Karpas-422 (cell line): ENCODE measurements at regions not wholly inside any gene's neighbourhood (a gene's known extent, or its start where the extent isn't known, plus 50 kb on each side); places are given as distances from the start of the nearest gene placed in this dataset.

Experiments
- DNase-seq: peaks from one replicate; pipeline ENCODE4 v3.0.0-alpha.2; 2015
- H2AFZ ChIP-seq: fragments of 200-600 bp; sonication (generic); 2 replicates; pipeline ENCODE4 v1.6.1; 2014; ENCODE audit warnings: antibody characterized with exemption, low read length, mixed read lengths
- H3K27ac ChIP-seq: fragments of 200-600 bp; sonication (generic); 2 replicates; pipeline ENCODE4 v1.5.1; 2014; ENCODE audit warnings: mild to moderate bottlenecking, low read length, moderate library complexity
- H3K27me3 ChIP-seq: fragments of 200-600 bp; sonication (generic); 2 replicates; pipeline ENCODE4 v1.6.1; 2014; ENCODE audit warnings: low read length, mixed read lengths
- H3K36me3 ChIP-seq: fragments of 200-600 bp; sonication (generic); 2 replicates; pipeline ENCODE4 v1.6.1; 2014; ENCODE audit warnings: low read length, mixed read lengths; ENCODE audit not compliant: insufficient read depth
- H3K4me1 ChIP-seq: fragments of 200-600 bp; sonication (generic); 2 replicates; pipeline ENCODE4 v1.6.1; 2014; ENCODE audit warnings: mild to moderate bottlenecking, low read length, mixed read lengths
- H3K4me2 ChIP-seq: fragments of 200-600 bp; sonication (generic); 2 replicates; pipeline ENCODE4 v1.6.1; 2014; ENCODE audit warnings: low read length, low read depth, mild to moderate bottlenecking; ENCODE audit not compliant: poor library complexity, severe bottlenecking
- H3K4me3 ChIP-seq: fragments of 200-600 bp; sonication (generic); 2 replicates; pipeline ENCODE4 v1.5.1; 2014; ENCODE audit warnings: mild to moderate bottlenecking, antibody characterized with exemption, low read length, mixed read lengths
- H3K79me2 ChIP-seq: fragments of 200-600 bp; sonication (generic); 2 replicates; pipeline ENCODE4 v1.6.1; 2014; ENCODE audit warnings: mild to moderate bottlenecking, low read length, mixed read lengths
- H3K9ac ChIP-seq: fragments of 200-600 bp; sonication (generic); 2 replicates; pipeline ENCODE4 v1.6.0; 2014; ENCODE audit warnings: low read length
- H3K9me2 ChIP-seq: fragments of 200-600 bp; sonication (generic), shearing (Covaris generic); replicated peaks from 2 replicates; pipeline ENCODE4 v1.6.0; 2014; ENCODE audit warnings: mild to moderate bottlenecking, low read length, moderate library complexity; ENCODE audit not compliant: insufficient read depth
- H3K9me3 ChIP-seq: fragments of 300-700, 200-600 bp; sonication (generic); 2 replicates; pipeline ENCODE4 v1.6.1; 2014; ENCODE audit warnings: low read length, mixed read lengths
- H4K20me1 ChIP-seq: fragments of 200-600 bp; sonication (generic); 2 replicates; pipeline ENCODE4 v1.6.1; 2014; ENCODE audit warnings: mild to moderate bottlenecking, antibody characterized with exemption, low read length, low read depth; ENCODE audit not compliant: insufficient read depth

- H3K9me3 ChIP-seq: no peaks in the 10 kb centered on the region
- H3K9ac ChIP-seq: no peak overlapping the region
- H3K27me3 ChIP-seq: no peaks in the 10 kb centered on the region
- H3K36me3 ChIP-seq: no peaks in the 10 kb centered on the region
- H3K27ac ChIP-seq: no peak overlapping the region
- H3K9me2 ChIP-seq: no peaks in the 10 kb centered on the region
- H3K4me2 ChIP-seq: no peak overlapping the region
- no peaks in the 10 kb centered on the region for H4K20me1 ChIP-seq
- no peak overlapping the region for H3K4me3 ChIP-seq
- no peak for DNase-seq
- no peaks in the 10 kb centered on the region for H3K4me1 ChIP-seq
- no peak overlapping the region for H2AFZ ChIP-seq
- H3K79me2 ChIP-seq: no peaks in the 10 kb centered on the region
These were observed 154.4 kb downstream of the ABCA8 start for GRCh38 chr17:68800751-68801150.

GRCh38 chr17:68794636-68795434 lies 160.4 kb downstream of the ABCA8 start:
- no peak overlapping the region for H3K4me3 ChIP-seq
- H3K27me3 ChIP-seq: no peaks in the 10 kb centered on the region
- no peak overlapping the region for H3K9ac ChIP-seq
- H3K27ac ChIP-seq: no peak overlapping the region
- H3K4me1 ChIP-seq: no peaks in the 10 kb centered on the region
- H3K9me3 ChIP-seq: no peaks in the 10 kb centered on the region
- H3K9me2 ChIP-seq: no peaks in the 10 kb centered on the region
- H2AFZ ChIP-seq: no peak overlapping the region
- H3K36me3 ChIP-seq: no peaks in the 10 kb centered on the region
- H4K20me1 ChIP-seq: no peaks in the 10 kb centered on the region
- no peak overlapping the region for H3K4me2 ChIP-seq
- no peak for DNase-seq
- H3K79me2 ChIP-seq: no peaks in the 10 kb centered on the region

GRCh38 chr17:68792873-68793272 lies 162.3 kb downstream of the ABCA8 start:
- no peak overlapping the region for H2AFZ ChIP-seq

GRCh38 chr17:68792042-68792685 lies 163.0 kb downstream of the ABCA8 start:
- Histone ChIP-seq H3K4me1 (no peaks in the 10 kb centered on the region), H2AFZ (no peak overlapping the region), H3K27ac (no peak overlapping the region), H3K36me3 (no peaks in the 10 kb centered on the region), H3K9ac (no peak overlapping the region), H4K20me1 (no peaks in the 10 kb centered on the region), H3K79me2 (no peaks in the 10 kb centered on the region), H3K4me2 (no peak overlapping the region), H3K9me2 (no peaks in the 10 kb centered on the region), H3K4me3 (no peak overlapping the region), H3K9me3 (no peaks in the 10 kb centered on the region), H3K27me3 (no peaks in the 10 kb centered on the region)
- DNase-seq: no peak

More at GRCh38 chr17:68792873-68793272, 162.3 kb downstream of the ABCA8 start:
- no peaks in the 10 kb centered on the region for H3K4me1 ChIP-seq
- no peaks in the 10 kb centered on the region for H3K36me3 ChIP-seq
- H3K9ac ChIP-seq: no peak overlapping the region
- H3K27me3 ChIP-seq: no peaks in the 10 kb centered on the region
- H4K20me1 ChIP-seq: no peaks in the 10 kb centered on the region
- H3K4me2 ChIP-seq: no peak overlapping the region
- no peak overlapping the region for H3K27ac ChIP-seq
- no peaks in the 10 kb centered on the region for H3K9me2 ChIP-seq
- no peaks in the 10 kb centered on the region for H3K79me2 ChIP-seq
- no peak for DNase-seq
- no peak overlapping the region for H3K4me3 ChIP-seq
- H3K9me3 ChIP-seq: no peaks in the 10 kb centered on the region

- no peaks in the 10 kb centered on the region for H3K27me3 ChIP-seq
- H3K79me2 ChIP-seq: no peaks in the 10 kb centered on the region
- no peaks in the 10 kb centered on the region for H3K9me2 ChIP-seq
- no peak overlapping the region for H3K4me2 ChIP-seq
- no peak overlapping the region for H2AFZ ChIP-seq
- no peak overlapping the region for H3K4me3 ChIP-seq
- no peak overlapping the region for H3K27ac ChIP-seq
- H3K9me3 ChIP-seq: no peaks in the 10 kb centered on the region
- no peaks in the 10 kb centered on the region for H3K36me3 ChIP-seq
- DNase-seq: no peak
- H3K4me1 ChIP-seq: no peaks in the 10 kb centered on the region
- no peak overlapping the region for H3K9ac ChIP-seq
- no peaks in the 10 kb centered on the region for H4K20me1 ChIP-seq
These were observed 164.3 kb downstream of the ABCA8 start for GRCh38 chr17:68790931-68791330.

- H3K9me3 ChIP-seq: no peaks in the 10 kb centered on the region
- no peak overlapping the region for H3K27ac ChIP-seq
- no peaks in the 10 kb centered on the region for H3K9me2 ChIP-seq
- H3K36me3 ChIP-seq: no peaks in the 10 kb centered on the region
- no peak for DNase-seq
- no peaks in the 10 kb centered on the region for H3K27me3 ChIP-seq
- no peaks in the 10 kb centered on the region for H4K20me1 ChIP-seq
- no peak overlapping the region for H2AFZ ChIP-seq
- no peak overlapping the region for H3K4me3 ChIP-seq
- no peak overlapping the region for H3K9ac ChIP-seq
- no peak overlapping the region for H3K4me2 ChIP-seq
- H3K4me1 ChIP-seq: no peaks in the 10 kb centered on the region
- H3K79me2 ChIP-seq: no peaks in the 10 kb centered on the region
These were observed 164.7 kb downstream of the ABCA8 start for GRCh38 chr17:68790492-68790891.

GRCh38 chr17:68789203-68789962 lies 165.8 kb downstream of the ABCA8 start:
- H3K79me2 ChIP-seq: no peaks in the 10 kb centered on the region
- no peaks in the 10 kb centered on the region for H3K4me1 ChIP-seq
- H4K20me1 ChIP-seq: no peaks in the 10 kb centered on the region

More at GRCh38 chr17:68789203-68789962, 165.8 kb downstream of the ABCA8 start:
- DNase-seq: no peak
- Histone ChIP-seq H3K4me3 (no peak overlapping the region), H3K9me3 (no peaks in the 10 kb centered on the region), H2AFZ (no peak overlapping the region), H3K27me3 (no peaks in the 10 kb centered on the region), H3K9me2 (no peaks in the 10 kb centered on the region), H3K9ac (no peak overlapping the region), H3K27ac (no peak overlapping the region), H3K36me3 (no peaks in the 10 kb centered on the region), H3K4me2 (no peak overlapping the region)
